CD4-positive, alpha-beta T cell treated with Interleukin-4 for 1 hour (primary cell): ENCODE measurements at regions not wholly inside any gene's neighbourhood (a gene's known extent, or its start where the extent isn't known, plus 50 kb on each side); places are given as distances from the start of the nearest gene placed in this dataset.

Experiments
- DNase-seq, 2 donors: peaks; one replicate each; pipeline ENCODE4 v3.0.0-alpha.2; 2020 to 2022

DNA sequence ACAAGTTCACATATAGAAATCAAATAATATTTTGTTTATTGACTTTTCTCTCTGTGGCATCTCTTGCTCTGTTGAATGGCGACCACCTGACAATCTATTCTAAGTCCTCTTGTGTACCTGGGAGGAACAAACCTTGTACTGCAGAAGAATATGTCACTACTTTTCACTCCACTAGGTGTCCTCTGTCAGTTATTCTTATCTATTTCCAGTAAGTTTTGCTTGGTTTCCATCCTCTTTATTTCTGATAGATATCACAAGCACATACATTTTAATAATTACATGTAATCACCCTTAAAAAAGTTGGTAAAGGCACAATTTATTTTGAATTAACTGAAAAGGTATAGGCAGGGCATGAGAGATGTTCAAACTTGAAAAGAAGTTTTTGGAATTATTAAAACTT, 238.4 kb downstream of the SNCA start:
- peak in 1 of 2 donors; percentile 8 for DNase-seq

DNA sequence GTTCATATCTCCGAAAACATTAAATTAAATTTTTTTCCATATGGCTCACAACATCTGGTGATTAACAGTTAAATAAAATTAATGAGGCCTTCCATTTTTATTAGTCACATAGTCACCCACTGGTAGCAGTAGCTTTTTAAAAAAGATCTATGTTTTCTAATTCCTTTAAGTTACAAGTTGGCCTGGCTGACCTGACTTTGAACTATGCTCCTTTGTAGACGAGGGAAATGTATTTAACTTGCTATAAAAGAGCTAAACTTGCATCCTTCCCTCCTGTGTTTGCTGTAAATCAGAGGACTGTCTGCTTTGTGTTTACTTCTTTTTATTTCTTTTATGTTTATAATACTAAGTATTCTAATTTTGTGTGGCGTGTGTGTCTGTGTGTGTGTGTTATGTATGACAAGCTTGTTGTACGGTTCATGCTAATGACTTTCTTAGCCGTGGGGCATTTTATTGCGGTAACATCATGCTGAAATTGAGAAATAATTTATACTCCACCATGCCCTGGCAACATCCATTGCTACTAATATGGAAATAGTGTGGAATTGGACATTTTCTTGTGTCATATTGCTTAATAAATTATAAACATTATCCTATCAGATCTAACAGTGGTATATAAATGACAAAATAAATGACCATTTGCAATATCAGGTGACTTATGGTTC, 241.7 kb downstream of the SNCA start:
- DNase-seq = no peak

DNA sequence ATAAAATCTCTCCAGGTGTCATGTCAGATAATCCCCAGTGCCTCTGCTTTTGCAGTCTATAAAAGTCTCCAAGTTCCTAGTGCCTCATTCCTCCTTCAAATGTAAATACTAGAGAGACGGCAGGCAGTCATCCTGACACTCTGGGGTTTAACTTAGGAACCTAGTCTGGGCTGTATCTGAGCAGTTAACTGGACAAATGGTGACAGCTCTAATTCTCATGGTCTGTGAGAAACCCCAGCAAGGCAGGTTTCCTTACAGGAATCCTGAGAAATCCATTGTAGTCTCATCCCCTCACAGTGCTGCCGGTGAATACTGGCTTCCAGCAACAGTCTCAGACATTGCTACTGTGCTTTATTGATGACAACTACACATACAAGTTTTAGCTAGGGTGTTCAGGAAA, 246.8 kb downstream of the SNCA start:
- no peak for DNase-seq

DNA sequence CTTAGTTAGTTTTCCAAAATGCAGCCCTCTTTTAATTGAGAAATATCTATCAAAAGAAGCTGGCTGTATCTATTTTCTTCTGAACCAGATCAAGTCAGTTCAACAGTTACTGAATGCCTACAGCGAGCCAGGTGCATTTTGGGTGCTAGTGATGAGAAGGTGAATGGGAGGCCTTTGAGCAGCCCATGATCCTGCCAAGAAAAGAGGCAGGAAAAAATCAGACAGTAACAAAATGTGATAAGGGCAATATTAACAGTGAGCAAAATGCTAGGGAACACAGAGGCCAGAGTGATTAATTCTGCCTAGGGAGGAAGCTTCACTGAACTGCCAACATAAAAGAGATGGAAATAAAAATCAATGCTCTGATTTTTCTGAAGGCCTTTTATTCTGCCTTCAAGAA, 248.5 kb downstream of the SNCA start:
- no peak for DNase-seq

DNA sequence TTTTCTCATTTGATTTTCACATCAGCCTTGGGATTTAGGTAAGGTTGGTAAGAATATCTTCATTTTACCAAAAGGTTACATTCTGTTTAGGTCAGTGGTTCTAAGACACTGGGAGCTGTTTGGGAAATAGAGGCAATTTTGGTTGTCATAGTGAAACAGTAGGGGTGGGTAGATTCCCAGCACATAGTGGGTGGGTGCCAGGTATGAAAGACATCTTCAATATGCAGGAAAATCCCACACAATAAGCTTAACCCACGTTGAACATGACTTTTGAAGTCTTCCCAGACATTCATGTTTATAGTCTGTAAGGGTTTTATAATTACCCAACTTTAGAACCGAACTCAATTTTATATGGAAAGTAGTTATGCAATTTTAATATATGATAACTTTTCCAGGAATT, 249.6 kb downstream of the SNCA start:
- DNase-seq = no peak

DNA sequence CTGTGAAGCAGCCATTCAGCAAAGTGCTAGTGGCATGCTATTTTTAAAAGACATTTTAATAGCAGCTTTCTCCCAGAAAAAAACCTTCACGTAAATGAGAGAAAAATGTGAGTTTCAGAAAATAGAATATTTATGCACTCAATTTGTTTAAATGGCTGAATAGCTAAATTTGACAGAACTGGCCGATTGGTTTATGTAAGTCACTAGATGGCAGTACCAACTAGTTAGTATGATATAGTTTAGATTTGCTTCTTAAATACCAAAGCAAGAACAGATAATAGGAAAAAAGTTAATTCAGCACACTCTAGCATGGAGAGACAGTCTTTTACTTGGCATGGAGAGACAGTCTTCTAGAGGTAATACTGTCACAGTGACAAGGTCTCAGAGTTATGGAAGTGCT, 250.1 kb downstream of the SNCA start:
- DNase-seq = peak in 1 of 2 donors; percentile 8

DNA sequence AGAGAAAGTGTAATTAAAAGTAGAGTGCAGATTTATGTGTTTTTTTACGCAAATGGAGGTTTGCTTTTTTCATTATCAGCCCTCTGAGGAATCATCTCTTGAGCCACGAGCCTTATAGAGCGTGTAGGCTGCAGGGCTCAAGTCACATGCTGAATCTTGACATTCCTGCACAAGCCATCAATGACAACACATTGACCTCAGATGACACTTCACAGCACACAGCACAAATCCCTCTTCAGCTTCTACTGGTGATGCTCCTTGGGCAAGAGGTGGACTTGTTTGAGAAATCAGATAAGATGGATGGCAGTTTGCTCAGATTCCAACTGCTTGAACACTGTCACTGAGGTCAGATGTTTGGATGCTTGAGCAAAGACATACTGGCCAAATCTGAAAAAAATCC, 250.6 kb downstream of the SNCA start:
- no peak for DNase-seq

DNA sequence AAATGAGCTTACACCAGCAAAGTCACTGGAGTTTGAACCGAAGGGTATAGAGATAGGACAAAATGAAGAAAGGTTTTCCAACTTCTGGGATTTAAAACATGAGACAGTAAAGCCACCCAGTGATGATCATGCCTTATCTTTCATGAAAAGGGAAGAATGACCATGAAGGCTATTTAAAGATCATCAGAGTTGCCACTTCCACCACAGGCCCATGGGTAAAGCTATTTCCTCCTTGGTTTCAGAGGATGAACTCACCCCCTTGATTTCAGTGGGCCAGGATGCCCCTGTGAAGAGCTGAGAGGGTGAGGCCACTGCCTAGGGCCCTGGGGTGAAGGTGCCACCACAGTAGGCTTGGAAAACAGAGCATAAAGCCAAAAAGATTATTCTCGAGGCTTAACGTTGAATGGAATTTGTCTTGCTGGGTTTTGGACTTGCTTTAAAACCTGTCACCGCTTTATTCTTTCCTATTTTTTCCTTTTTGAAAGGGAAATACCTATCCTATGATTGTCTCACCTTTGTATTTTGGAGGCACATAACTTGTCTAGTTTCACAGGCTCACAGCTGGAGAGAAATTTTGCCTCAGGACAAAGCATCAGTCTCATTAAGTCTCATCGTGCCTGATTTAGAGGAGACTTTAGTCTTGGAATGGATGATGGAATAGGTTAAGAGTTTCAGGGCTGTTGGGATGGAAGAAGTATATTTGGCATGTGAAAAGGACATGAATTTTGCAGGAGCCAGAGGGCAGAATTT, 254.0 kb downstream of the SNCA start:
- no peak for DNase-seq

DNA sequence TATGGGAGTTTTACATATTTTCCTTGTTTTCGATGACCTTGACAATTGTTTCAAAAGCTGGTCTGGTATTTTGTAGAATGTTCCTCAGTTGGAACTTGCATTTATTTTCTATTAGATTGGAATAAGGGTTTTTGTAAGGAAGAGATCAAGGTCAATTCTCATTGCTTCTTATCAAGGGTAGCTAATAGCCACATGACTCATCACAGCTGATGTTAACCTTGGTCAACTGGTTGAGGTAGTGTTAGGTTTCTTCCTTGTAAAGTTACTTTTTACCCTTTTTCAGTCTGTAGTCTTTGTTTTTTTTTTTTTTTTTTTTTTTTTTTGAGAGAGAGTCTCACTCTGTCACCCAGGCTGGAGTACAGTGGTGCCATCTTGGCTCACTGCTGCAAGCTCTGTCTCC, 257.2 kb downstream of the SNCA start:
- DNase-seq = no peak

DNA sequence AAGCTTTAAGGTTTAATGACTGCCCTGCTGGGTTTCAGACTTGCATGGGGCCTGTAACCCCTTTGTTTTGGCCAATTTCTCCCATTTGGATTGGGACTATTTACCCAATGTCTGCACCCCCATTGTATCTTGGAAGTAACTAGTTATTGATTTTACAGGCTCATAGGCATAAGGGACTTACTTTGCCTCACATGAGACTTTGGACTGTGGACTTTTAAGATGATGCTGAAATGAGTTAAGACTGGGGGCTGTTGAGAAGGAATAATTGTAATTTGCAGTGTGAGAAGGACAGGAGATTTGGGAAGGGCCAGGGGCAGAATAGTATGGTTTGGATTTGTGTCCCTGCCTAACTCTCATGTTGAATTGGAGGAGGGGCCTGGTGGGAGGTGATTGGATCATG, 260.7 kb downstream of the SNCA start:
- DNase-seq = no peak

DNA sequence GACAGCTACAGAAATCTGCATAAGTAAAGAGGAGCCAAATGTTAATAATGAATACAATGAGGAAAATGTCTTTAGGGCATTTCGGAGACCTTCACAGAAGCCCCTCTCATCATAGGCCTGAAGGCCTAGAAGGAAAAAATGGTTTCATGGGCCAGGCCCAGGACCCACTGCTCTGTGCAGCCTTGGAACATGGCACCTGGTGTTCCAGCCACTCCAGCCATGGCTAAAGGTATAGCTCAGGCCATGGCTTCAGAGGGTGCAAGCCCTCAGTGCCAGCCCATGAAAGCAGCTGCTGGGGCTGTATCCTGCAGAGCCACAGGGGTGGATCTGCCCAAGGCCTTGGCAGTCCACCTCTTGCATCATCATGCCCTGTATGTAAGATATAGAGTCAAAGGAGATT, 261.1 kb downstream of the SNCA start:
- no peak for DNase-seq

DNA sequence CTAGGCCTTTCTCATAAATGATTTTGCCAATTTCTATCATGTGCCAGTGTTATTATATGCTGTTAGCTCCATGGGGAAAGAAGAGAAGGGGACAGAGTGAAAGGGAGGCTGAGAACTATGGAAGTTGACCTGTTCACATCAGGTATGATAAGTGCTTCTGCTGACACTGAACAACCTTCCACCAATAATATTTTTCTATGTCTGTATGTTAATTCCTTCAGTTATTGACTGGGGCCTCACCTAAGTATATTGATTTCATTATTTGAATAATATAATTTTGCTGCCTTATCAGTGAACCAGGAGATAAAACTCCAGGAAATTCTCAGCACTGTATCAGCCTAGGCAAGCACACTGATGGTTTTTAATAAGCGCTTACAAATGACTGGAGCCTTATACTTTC, 262.8 kb downstream of the SNCA start:
- DNase-seq = no peak

DNA sequence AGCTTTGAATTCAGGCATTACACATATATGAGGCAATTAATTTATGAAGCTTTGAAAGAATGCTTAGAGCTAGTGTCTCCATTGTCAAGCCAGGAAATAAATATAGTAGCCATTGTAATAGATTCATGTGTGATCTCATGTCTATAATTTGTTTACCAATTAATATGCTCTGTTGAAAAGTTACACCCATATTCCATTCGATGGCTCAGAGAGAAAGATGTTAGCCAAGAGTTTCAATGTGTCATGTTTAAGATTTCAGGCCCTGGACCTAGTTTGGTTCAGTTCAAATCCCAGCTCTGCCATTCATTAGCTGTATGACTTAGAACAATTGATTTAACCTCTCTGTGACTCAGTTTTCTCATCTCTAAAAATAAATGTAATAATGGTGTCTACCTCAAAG, 263.3 kb downstream of the SNCA start:
- DNase-seq = no peak

DNA sequence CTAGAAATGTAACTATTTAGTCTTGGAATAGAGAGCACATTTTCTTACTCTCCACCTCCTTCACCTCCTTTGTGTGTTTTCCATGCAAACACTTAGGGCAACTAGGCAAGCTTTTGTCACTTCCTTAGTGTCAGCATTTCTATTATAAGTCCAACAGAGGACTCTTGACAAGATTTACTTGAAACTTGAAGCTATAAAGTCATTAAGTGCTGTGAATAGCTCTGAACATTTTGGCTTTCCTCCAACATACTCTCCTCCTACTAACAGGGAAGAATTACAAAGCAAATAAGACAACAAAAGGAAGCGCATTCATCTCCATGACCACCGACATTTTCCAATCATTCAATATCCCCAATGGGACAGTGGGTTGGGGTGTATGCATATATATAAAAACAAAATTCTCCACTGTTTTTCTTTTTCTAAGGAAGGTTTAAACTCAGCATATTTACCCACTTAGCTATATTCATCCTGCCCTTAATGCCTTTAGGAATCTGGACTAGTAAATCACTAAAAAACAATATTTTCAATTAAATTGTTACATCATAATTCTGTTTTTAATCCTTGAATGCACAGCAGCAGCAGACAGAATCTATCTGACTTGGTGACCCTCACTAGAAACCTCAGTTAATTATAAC, 264.6 kb downstream of the SNCA start:
- DNase-seq = no peak

DNA sequence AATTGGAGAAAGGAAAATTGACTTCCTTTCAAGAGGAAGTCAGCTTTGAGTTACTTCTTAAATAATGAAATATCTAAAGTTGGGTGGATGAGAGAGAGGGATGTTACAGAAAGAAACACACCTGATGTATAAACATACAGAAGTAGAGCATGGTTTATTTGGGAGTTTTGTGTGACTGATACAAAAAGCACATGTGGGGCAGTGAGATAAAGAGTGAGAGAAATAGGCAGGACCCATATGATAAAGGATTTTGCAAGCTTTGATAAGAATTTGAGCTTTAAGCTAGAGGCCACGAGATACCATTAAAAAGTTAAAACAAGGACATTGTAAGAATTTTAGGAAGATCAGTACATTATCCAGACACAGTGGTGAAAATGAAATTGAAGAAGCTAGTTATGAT, 263.3 kb upstream of the GPRIN3 start:
- no peak for DNase-seq

DNA sequence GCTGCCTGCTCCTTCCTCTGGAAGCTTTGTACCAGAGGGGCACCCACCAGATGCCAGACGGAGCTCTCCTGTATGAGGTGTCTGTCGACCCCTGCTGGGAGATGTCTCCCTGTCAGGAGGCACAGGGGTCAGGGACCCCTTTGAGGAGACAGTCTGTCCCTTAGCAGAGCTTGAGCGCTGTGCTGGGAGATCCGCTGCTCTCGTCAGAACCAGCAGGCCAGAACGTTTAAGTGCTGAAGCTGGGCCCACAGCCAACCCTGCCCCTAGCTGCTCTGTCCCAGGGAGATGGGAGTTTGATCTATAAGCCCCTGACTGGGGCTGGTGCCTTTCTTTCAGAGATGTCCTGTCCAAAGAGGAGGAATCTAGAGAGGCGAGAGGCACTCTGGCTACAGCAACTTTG, 260.3 kb upstream of the GPRIN3 start:
- DNase-seq = no peak

DNA sequence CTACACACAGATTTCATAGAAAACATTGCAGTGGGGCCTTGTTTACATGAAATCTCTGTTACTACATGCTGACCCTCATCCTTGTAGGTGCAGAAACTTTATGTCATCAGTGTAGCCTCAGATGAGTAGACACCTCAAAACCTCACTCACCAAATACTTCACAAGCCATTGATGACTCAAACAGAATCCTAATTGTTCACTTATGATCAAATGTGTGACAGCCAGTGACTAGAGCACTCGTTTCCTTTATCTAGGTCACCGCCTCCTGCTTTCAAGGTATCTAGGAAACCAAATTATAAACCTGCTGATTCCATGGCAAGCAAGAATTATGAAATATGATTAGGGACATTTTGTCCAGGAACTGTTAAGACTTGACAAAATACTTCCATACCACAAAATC, 255.8 kb upstream of the GPRIN3 start:
- DNase-seq = no peak

DNA sequence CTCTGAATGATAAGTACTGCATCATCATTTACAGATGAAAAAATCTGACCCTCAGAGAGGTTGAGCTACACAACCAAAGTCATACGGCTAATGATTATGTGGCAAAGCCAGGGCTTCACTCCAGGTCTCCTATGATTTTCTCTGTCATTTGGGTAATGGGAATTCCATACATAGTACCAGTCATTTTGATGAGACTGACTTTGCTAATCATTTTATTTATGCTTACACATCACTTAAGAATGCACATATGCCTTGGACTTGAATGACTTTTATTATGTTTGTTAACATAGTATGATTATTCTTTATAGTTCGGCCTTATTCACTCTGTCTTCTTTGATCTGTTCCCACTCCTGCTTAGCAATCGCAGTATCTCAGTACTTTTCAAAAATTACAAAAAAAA, 255.1 kb upstream of the GPRIN3 start:
- no peak for DNase-seq

DNA sequence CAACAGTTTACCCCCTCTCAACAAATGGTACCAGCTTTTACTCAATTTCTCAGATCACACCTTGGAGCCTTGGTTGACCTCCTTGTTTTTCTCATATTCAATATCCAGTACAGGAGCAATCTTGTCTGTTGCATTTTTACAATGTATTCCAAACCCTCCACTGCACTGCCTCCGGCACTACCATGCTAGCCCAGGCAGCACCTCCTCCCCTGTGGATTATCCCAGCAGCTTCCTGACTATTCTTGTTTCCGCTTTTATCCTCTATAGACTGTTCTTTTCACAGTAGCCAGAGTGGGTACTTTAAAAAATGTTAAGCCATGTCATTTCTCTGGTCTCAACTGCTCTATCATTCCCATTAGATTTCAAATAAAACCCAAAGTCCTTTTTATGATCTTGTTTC, 253.4 kb upstream of the GPRIN3 start:
- DNase-seq = no peak

DNA sequence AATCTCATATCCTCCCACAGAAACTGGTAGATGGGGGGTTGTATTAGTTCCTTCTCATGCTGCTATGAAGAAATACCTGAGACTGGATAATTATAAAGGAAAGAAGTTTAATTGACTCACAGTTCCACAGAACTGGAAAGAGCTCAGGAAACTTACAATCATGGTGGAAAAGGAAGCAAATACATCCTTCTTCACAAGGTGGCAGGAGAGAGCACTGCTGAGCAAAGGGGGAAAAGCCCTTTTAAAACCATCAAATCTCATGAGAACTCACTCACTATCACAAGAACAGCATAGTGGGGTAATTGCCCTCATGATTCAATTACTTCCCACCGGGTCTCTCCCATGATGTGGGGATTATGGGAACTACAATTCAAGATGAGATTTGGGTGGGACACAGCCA, 250.5 kb upstream of the GPRIN3 start:
- DNase-seq = no peak

DNA sequence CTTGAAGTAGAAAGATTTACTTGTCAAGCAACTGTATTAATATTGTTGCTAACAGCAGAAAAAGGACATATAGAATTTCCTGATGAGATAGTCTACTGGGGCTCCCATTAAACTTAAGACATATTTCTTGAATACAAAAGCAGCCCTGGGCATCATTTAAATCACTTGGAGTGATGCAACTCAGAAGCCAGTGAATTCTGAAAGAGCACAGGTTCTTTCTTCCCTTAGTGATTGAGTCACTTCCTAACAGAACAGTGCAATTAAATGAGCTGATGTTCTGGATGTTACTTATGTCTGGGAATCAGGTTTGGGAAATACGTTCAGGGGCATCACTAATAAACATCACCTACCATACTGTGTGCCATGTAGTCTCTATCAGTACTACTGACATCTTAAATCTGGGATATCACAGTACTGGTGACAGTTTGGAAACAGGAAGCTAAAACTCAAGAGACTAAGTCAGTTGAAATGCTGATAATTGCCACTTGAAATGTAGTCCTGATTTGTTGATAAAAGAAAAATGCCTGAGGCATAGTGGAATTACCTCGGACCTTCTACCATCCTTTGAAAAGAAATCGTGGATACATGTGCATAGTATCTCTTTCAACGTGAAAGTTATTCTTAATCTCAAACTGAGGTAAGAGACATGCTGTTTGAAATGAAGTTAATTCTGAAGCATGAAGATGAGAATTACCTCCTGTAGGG, 249.2 kb upstream of the GPRIN3 start:
- DNase-seq = no peak

DNA sequence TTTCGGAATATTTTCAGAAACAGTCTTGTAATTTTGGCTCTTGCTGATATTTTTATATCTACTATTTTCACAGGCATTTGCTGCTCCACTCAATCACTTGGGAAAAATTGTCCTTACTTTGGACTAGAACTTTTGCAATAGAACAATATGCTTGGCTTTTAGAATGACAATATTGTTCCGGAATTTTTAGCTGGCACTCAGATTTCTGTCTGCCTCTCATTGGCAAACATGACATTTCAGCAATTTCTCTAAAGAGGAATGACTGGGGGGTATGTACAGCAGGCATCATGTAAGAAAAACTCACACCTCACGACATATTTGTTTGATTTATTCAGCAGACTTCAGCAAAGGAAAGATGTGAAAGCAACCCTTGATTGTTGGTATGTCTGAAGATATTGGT, 243.6 kb upstream of the GPRIN3 start:
- no peak for DNase-seq

DNA sequence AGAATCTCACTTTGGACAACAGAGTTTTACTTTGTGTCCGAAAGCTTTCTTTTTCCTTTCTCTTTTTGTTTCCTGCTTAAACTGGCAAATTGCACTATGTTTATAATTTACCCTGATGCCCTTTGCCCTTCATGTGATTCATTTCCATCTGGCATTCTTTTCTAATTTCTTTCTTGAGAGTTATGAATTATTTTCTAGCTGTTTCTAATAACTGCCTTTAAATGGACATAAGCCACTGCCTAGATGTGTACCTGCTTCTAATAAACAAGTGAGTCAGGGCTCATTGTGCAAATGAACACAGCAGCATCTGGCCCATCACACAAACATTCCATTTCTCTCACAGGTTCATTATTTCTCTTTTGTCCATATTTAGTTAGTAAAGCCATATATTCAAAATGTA, 242.3 kb upstream of the GPRIN3 start:
- DNase-seq = no peak

DNA sequence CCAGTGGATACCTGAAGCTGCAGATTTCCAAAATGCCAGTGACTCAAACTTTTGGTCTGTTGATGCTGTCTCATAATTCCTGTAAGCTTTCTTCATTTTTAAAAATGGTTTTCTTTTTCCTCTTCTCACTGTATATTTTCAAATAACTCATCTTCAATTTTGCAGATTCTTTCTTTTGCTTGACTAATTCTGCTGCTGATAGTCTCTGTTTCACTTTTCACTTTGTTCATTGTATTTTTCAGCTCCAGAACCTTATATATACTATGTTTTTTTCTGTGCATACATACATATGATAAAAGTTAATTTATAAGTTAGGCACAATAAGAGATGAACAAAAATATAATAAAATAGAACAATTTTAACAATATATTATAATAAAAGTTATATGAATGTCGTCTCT, 237.7 kb upstream of the GPRIN3 start:
- DNase-seq = no peak
